PFSK-1 (cell line): ENCODE measurements at regions not wholly inside any gene's neighbourhood (a gene's known extent, or its start where the extent isn't known, plus 50 kb on each side); places are given as distances from the start of the nearest gene placed in this dataset.

ENCODE experiments used
- FOXP2 ChIP-seq: optimal IDR thresholded peaks from 2 replicates; pipeline ENCODE3; 2011; ENCODE audit warnings: borderline replicate concordance, control low read depth, inconsistent platforms; ENCODE audit not compliant: insufficient read depth; ENCODE audit errors: extremely low read length, extremely low read depth
- POLR2AphosphoS5 ChIP-seq: IDR thresholded peaks from 2 replicates; pipeline ENCODE4 v1.6.1; 2012; ENCODE audit warnings: low read depth, mild to moderate bottlenecking, control low read depth, low read length, moderate library complexity
- REST ChIP-seq, 2 experiments: IDR thresholded peaks; 2 replicates each; pipeline versions ENCODE4 v1.6.1 to v1.8.0; 2011 to 2012; ENCODE audit warnings: low read depth in 2 of 2, low read length in 2 of 2, control low read depth in 1 of 2, inconsistent platforms in 1 of 2, mild to moderate bottlenecking in 1 of 2, moderate library complexity in 1 of 2; ENCODE audit not compliant: insufficient read depth in 1 of 2
- SIN3A ChIP-seq: IDR thresholded peaks from 2 replicates; pipeline ENCODE4 v1.6.1; 2012; ENCODE audit warnings: mild to moderate bottlenecking, low read length, moderate library complexity, borderline replicate concordance; ENCODE audit not compliant: insufficient read depth
- TAF1 ChIP-seq: IDR thresholded peaks from 2 replicates; pipeline ENCODE4 v1.6.1; 2012; ENCODE audit warnings: low read length, control low read depth, borderline replicate concordance; ENCODE audit not compliant: insufficient read depth

GRCh38 chr13:76296751-76297150 lies 589.5 kb downstream of the KCTD12 start:
- TF ChIP-seq SIN3A = no peak
- TF ChIP-seq TAF1 = no peak
- no peak for TF ChIP-seq POLR2AphosphoS5
- TF ChIP-seq REST (IDR thresholded peaks at IDR 0.05; ENCODE audit: insufficient read depth in 1 of 2, low read depth in 2 of 2, low read length in 2 of 2) = no peak

GRCh38 chr13:76293751-76294150 lies 592.5 kb downstream of the KCTD12 start:
- TF ChIP-seq REST (IDR thresholded peaks at IDR 0.05; ENCODE audit: insufficient read depth in 1 of 2, low read depth in 2 of 2, low read length in 2 of 2) (no peak), FOXP2 (no peak), TAF1 (no peak), POLR2AphosphoS5 (no peak), SIN3A (no peak)

GRCh38 chr13:76293346-76293745 lies 592.9 kb downstream of the KCTD12 start:
- TF ChIP-seq REST (IDR thresholded peaks at IDR 0.05; ENCODE audit: insufficient read depth in 1 of 2, low read depth in 2 of 2, low read length in 2 of 2) = no peak
- TF ChIP-seq SIN3A = no peak
- TF ChIP-seq TAF1 = no peak
- no peak for TF ChIP-seq FOXP2
- no peak for TF ChIP-seq POLR2AphosphoS5

GRCh38 chr13:76292726-76293125 lies 593.5 kb downstream of the KCTD12 start:
- no peak for TF ChIP-seq FOXP2
- no peak for TF ChIP-seq POLR2AphosphoS5
- TF ChIP-seq TAF1 = no peak
- no peak for TF ChIP-seq REST (IDR thresholded peaks at IDR 0.05; ENCODE audit: insufficient read depth in 1 of 2, low read depth in 2 of 2, low read length in 2 of 2)
- TF ChIP-seq SIN3A = no peak

- TF ChIP-seq SIN3A = no peak
- no peak for TF ChIP-seq FOXP2
- no peak for TF ChIP-seq TAF1
- no peak for TF ChIP-seq POLR2AphosphoS5
- no peak for TF ChIP-seq REST (IDR thresholded peaks at IDR 0.05; ENCODE audit: insufficient read depth in 1 of 2, low read depth in 2 of 2, low read length in 2 of 2)
Measured at GRCh38 chr13:76292031-76292430, 594.2 kb downstream of the KCTD12 start.
